ENCODE measurements at regions not wholly inside any gene's neighbourhood (a gene's known extent, or its start where the extent isn't known, plus 50 kb on each side); places are given as distances from the start of the nearest gene placed in this dataset.
A peak's percentile ranks its signal among the peaks of the same experiment; 100 is the strongest.

- no peaks in the 10 kb centered on the region for H3K79me2 ChIP-seq (ENCODE audit: insufficient read depth)
- H3K27ac ChIP-seq, result no peak overlapping the region
- H2AFZ ChIP-seq, result no peak overlapping the region
- H3K9ac ChIP-seq, result no peak overlapping the region
- H3K36me3 ChIP-seq (ENCODE audit: low read depth), result no peaks in the 10 kb centered on the region
- H3K4me1 ChIP-seq (ENCODE audit: insufficient read depth), result peaks cover 9% of the 10 kb centered on the region; the same call in 1 of the 2 replicates
- no peaks in the 10 kb centered on the region; the same call in 1 of the 2 replicates for H3K9me2 ChIP-seq (ENCODE audit: insufficient read depth)
- H3K4me2 ChIP-seq (ENCODE audit: unreplicated experiment), result no peak overlapping the region
- in situ Hi-C loops (cut with MboI), result no loop called here
- H3K27me3 ChIP-seq (replicated peaks; ENCODE audit: insufficient read depth), result no peaks in the 10 kb centered on the region
- no peaks in the 10 kb centered on the region for H3F3A ChIP-seq (ENCODE audit: insufficient read depth)
- TF ChIP-seq EZH2phosphoT487 (IDR thresholded peaks at IDR 0.05; ENCODE audit: insufficient read depth, low read depth), result no peak
- TF ChIP-seq EZH2 (IDR thresholded peaks at IDR 0.05; ENCODE audit: insufficient read depth, poor library complexity, severe bottlenecking), result no peak
- no peaks in the 10 kb centered on the region for H4K20me1 ChIP-seq (ENCODE audit: insufficient read depth)
- no peak overlapping the region for H3K4me3 ChIP-seq
- WGBS, 2 experiments (ENCODE audit: low coverage in 1 of 2, low lambda C conversion rate in 2 of 2, missing lambda C conversion rate in 2 of 2), result 65 to 66% methylated on average over 5 of the region's 5 CpGs
- no peak for DNase-seq
- no peaks in the 10 kb centered on the region for H3K9me3 ChIP-seq (ENCODE audit: low read depth)
Measured at GRCh38 chr7:18396953-18397352, 98.6 kb upstream of the HDAC9 start.

DNA sequence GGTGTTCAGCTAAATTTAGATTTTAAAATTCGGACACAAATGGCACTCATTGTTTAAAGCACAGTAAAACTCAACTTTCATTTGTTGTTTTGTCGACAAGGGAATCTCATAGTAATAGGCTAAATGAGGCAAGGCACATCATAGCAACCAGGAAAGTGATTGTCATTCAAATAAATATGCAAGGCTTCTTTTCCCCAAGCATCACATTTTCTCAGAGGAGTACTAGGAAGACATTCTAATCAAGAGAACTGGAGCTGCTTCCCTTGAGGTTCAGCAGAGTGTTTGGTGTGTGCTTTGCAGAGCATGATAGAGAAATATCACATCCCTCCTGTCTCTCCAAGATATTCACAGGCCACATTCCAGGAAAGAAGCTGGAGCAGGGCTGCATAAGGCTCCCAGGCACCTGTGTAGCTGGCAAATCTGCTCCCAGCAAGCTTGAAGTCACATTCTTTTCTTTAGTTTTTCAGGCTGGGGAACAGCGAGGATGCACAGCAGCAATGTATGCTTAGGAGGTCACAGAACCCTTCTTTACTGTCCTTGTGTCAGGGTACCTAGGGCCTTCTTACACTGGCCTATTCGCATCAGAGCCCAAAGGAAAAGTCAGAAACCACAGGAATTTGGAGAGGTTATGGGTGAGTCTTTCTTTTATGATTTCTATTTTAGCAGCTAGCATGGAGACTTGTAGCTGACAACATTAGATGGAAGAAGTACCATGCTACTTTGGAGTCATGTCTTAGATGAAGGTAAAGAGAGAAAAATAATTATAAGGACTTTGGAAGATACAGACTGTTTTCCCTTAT is 95.9 kb upstream of the HDAC9 start:
- H3K79me2 ChIP-seq (ENCODE audit: insufficient read depth), result no peaks in the 10 kb centered on the region
- in situ Hi-C loops (cut with MboI), result no loop called here
- WGBS, 2 experiments (ENCODE audit: low coverage in 1 of 2, low lambda C conversion rate in 2 of 2, missing lambda C conversion rate in 2 of 2), result 88 to 92% methylated on average over 4 of the region's 4 CpGs
- DNase-seq, result peak; percentile 6
- H3F3A ChIP-seq (ENCODE audit: insufficient read depth), result peaks cover 6% of the 10 kb centered on the region; the same call in 1 of the 2 replicates
- H3K27me3 ChIP-seq (replicated peaks; ENCODE audit: insufficient read depth), result no peaks in the 10 kb centered on the region
- TF ChIP-seq EZH2phosphoT487 (IDR thresholded peaks at IDR 0.05; ENCODE audit: insufficient read depth, low read depth), result no peak
- no peak for TF ChIP-seq EZH2 (IDR thresholded peaks at IDR 0.05; ENCODE audit: insufficient read depth, poor library complexity, severe bottlenecking)
- no peak overlapping the region for H3K9ac ChIP-seq
- H3K4me3 ChIP-seq, result no peak overlapping the region
- peaks cover 21% of the 10 kb centered on the region for H3K4me1 ChIP-seq (ENCODE audit: insufficient read depth)
- H2AFZ ChIP-seq, result peak overlapping the region; percentile 21; the same call in 1 of the 2 replicates
- no peak overlapping the region for H3K27ac ChIP-seq
- no peaks in the 10 kb centered on the region for H3K36me3 ChIP-seq (ENCODE audit: low read depth)
- peak overlapping the region; percentile 1 for H3K4me2 ChIP-seq (ENCODE audit: unreplicated experiment)
- no peaks in the 10 kb centered on the region for H4K20me1 ChIP-seq (ENCODE audit: insufficient read depth)
- no peaks in the 10 kb centered on the region for H3K9me3 ChIP-seq (ENCODE audit: low read depth)
- no peaks in the 10 kb centered on the region; the same call in 1 of the 2 replicates for H3K9me2 ChIP-seq (ENCODE audit: insufficient read depth)

DNA sequence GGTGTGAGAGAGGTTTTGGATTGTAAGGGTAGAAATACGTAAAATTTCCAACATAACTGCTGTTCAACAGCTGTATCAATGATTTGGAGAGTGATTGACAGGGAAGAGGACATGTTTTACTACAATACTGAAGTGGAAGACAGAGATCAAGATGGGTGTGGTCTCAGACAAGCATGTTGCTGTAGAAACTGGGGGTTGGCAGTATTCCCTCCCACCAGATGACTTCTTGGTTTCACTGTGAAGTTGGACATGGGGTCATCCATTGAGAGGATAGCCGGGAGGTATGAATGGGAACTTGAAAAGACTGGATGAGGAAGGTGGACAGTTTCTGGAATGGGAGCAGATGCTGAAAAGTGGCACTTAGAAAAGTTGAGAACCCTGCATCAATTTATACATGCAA is 95.3 kb upstream of the HDAC9 start:
- no peaks in the 10 kb centered on the region for H4K20me1 ChIP-seq (ENCODE audit: insufficient read depth)
- no peaks in the 10 kb centered on the region for H3K27me3 ChIP-seq (replicated peaks; ENCODE audit: insufficient read depth)
- H2AFZ ChIP-seq, result peak overlapping the region; percentile 21; the same call in 1 of the 2 replicates
- H3K36me3 ChIP-seq (ENCODE audit: low read depth), result no peaks in the 10 kb centered on the region
- no peaks in the 10 kb centered on the region for H3K79me2 ChIP-seq (ENCODE audit: insufficient read depth)
- H3K4me2 ChIP-seq (ENCODE audit: unreplicated experiment), result peak overlapping the region; percentile 1
- in situ Hi-C loops (cut with MboI), result no loop called here
- H3F3A ChIP-seq (ENCODE audit: insufficient read depth), result peaks cover 6% of the 10 kb centered on the region; the same call in 1 of the 2 replicates
- WGBS, 2 experiments (ENCODE audit: low coverage in 1 of 2, low lambda C conversion rate in 2 of 2, missing lambda C conversion rate in 2 of 2), result 61 to 88% methylated on average over 2 of the region's 2 CpGs
- no peak overlapping the region for H3K4me3 ChIP-seq
- no peak overlapping the region for H3K9ac ChIP-seq
- no peak for DNase-seq
- no peaks in the 10 kb centered on the region; the same call in 1 of the 2 replicates for H3K9me2 ChIP-seq (ENCODE audit: insufficient read depth)
- TF ChIP-seq EZH2phosphoT487 (IDR thresholded peaks at IDR 0.05; ENCODE audit: insufficient read depth, low read depth), result no peak
- no peak for TF ChIP-seq EZH2 (IDR thresholded peaks at IDR 0.05; ENCODE audit: insufficient read depth, poor library complexity, severe bottlenecking)
- peaks cover 21% of the 10 kb centered on the region for H3K4me1 ChIP-seq (ENCODE audit: insufficient read depth)
- no peaks in the 10 kb centered on the region for H3K9me3 ChIP-seq (ENCODE audit: low read depth)
- no peak overlapping the region for H3K27ac ChIP-seq

- Histone ChIP-seq H3F3A (ENCODE audit: insufficient read depth) (peaks cover 6% of the 10 kb centered on the region; the same call in 1 of the 2 replicates), H3K4me2 (ENCODE audit: unreplicated experiment) (no peak overlapping the region), H3K9me2 (ENCODE audit: insufficient read depth) (no peaks in the 10 kb centered on the region; the same call in 1 of the 2 replicates), H3K27me3 (replicated peaks; ENCODE audit: insufficient read depth) (no peaks in the 10 kb centered on the region), H4K20me1 (ENCODE audit: insufficient read depth) (no peaks in the 10 kb centered on the region), H3K9ac (no peak overlapping the region), H3K27ac (no peak overlapping the region), H3K36me3 (ENCODE audit: low read depth) (no peaks in the 10 kb centered on the region), H3K9me3 (ENCODE audit: low read depth) (no peaks in the 10 kb centered on the region), H3K79me2 (ENCODE audit: insufficient read depth) (no peaks in the 10 kb centered on the region), H3K4me1 (ENCODE audit: insufficient read depth) (peaks cover 21% of the 10 kb centered on the region), H2AFZ (no peak overlapping the region), H3K4me3 (no peak overlapping the region)
- 71 to 74% methylated on average over 3 of the region's 3 CpGs for WGBS, 2 experiments (ENCODE audit: low coverage in 1 of 2, low lambda C conversion rate in 2 of 2, missing lambda C conversion rate in 2 of 2)
- in situ Hi-C loops (cut with MboI), result no loop called here
- no peak for DNase-seq
- TF ChIP-seq EZH2 (IDR thresholded peaks at IDR 0.05; ENCODE audit: insufficient read depth, poor library complexity, severe bottlenecking), result no peak
- no peak for TF ChIP-seq EZH2phosphoT487 (IDR thresholded peaks at IDR 0.05; ENCODE audit: insufficient read depth, low read depth)
Measured at GRCh38 chr7:18400726-18401125, 94.8 kb upstream of the HDAC9 start.
